DOHH2 (cell line): ENCODE measurements at regions not wholly inside any gene's neighbourhood (a gene's known extent, or its start where the extent isn't known, plus 50 kb on each side); places are given as distances from the start of the nearest gene placed in this dataset.

Experiments used
- EZH2phosphoT487 ChIP-seq: fragments of 200-600 bp; sonication (generic); IDR thresholded peaks from 2 replicates; pipeline ENCODE4 v1.6.1; 2017; ENCODE audit warnings: borderline replicate concordance, mild to moderate bottlenecking, antibody characterized with exemption, low read length, moderate library complexity, mixed read lengths
- TF ChIP-seq, protein P1 (sequence below): fragments of 200-600 bp; sonication (generic); IDR thresholded peaks from one replicate; pipeline ENCODE4 v1.5.1; 2014; ENCODE audit warnings: antibody characterized with exemption, mild to moderate bottlenecking, low read depth, low read length; ENCODE audit not compliant: poor library complexity, severe bottlenecking

DNA sequence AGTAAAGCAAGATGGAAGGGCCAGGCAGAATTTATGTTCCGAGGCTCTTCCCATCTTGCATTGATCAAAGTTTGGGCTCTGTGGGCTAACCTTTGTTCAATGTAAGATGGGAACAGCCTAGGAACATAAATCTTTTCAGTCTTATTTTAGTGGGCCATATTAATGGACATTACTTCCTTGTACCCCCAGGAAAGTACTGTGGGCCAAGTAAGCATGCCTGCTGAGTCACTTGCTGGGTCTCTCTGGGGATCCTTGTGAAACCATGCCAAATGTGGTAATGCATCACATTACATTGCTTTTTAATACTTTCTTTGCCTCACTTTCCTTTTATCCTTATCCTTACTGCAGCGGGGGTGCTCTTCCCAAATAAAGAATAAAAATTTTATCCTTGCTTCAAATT lies 349.5 kb upstream of the POU1F1 start:
- TF ChIP-seq, protein P1, sequence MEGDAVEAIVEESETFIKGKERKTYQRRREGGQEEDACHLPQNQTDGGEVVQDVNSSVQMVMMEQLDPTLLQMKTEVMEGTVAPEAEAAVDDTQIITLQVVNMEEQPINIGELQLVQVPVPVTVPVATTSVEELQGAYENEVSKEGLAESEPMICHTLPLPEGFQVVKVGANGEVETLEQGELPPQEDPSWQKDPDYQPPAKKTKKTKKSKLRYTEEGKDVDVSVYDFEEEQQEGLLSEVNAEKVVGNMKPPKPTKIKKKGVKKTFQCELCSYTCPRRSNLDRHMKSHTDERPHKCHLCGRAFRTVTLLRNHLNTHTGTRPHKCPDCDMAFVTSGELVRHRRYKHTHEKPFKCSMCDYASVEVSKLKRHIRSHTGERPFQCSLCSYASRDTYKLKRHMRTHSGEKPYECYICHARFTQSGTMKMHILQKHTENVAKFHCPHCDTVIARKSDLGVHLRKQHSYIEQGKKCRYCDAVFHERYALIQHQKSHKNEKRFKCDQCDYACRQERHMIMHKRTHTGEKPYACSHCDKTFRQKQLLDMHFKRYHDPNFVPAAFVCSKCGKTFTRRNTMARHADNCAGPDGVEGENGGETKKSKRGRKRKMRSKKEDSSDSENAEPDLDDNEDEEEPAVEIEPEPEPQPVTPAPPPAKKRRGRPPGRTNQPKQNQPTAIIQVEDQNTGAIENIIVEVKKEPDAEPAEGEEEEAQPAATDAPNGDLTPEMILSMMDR: no peak
- TF ChIP-seq EZH2phosphoT487: no peak
